ENCODE measurements at regions not wholly inside any gene's neighbourhood (a gene's known extent, or its start where the extent isn't known, plus 50 kb on each side); places are given as distances from the start of the nearest gene placed in this dataset.

- H3K4me3 ChIP-seq (ENCODE audit: low read depth in 1 of 5, low read length in 5 of 5), result no peak overlapping the region
Observed at GRCh38 chr22:47768027-47768426, 1005.6 kb downstream of the TBC1D22A start.

GRCh38 chr22:47767403-47767802 lies 1005.0 kb downstream of the TBC1D22A start:
- Histone ChIP-seq H3K4me3 (ENCODE audit: low read depth in 1 of 5, low read length in 5 of 5) (no peak overlapping the region), H3K9ac (ENCODE audit: low read length in 5 of 5) (no peak overlapping the region), H3K27me3 (ENCODE audit: control insufficient read depth in 5 of 5, insufficient read depth in 4 of 5, low read length in 5 of 5) (peaks cover 6 to 17% (median 12%) of the 10 kb centered on the region in 5 donors), H3K27ac (ENCODE audit: low read depth, low read length) (no peak overlapping the region), H3K4me1 (ENCODE audit: control insufficient read depth in 5 of 5, insufficient read depth in 5 of 5, low read length in 5 of 5) (no peaks in the 10 kb centered on the region), H3K9me3 (ENCODE audit: control insufficient read depth in 5 of 5, low read length in 5 of 5) (no peaks in the 10 kb centered on the region), H3K36me3 (ENCODE audit: control insufficient read depth in 5 of 5, insufficient read depth in 5 of 5, low read length in 5 of 5) (no peaks in the 10 kb centered on the region)

More at GRCh38 chr22:47768027-47768426, 1005.6 kb downstream of the TBC1D22A start:
- H3K27ac ChIP-seq (ENCODE audit: low read depth, low read length), result no peak overlapping the region
- H3K36me3 ChIP-seq (ENCODE audit: control insufficient read depth in 5 of 5, insufficient read depth in 5 of 5, low read length in 5 of 5), result no peaks in the 10 kb centered on the region
- H3K4me1 ChIP-seq (ENCODE audit: control insufficient read depth in 5 of 5, insufficient read depth in 5 of 5, low read length in 5 of 5), result no peaks in the 10 kb centered on the region
- H3K9me3 ChIP-seq (ENCODE audit: control insufficient read depth in 5 of 5, low read length in 5 of 5), result no peaks in the 10 kb centered on the region
- H3K9ac ChIP-seq (ENCODE audit: low read length in 5 of 5), result no peak overlapping the region
- peaks cover 6 to 17% (median 12%) of the 10 kb centered on the region in 5 donors for H3K27me3 ChIP-seq (ENCODE audit: control insufficient read depth in 5 of 5, insufficient read depth in 4 of 5, low read length in 5 of 5)

GRCh38 chr22:47765757-47766156 lies 1003.3 kb downstream of the TBC1D22A start:
- H3K4me1 ChIP-seq (ENCODE audit: control insufficient read depth in 5 of 5, insufficient read depth in 5 of 5, low read length in 5 of 5), result no peaks in the 10 kb centered on the region
- H3K27ac ChIP-seq (ENCODE audit: low read depth, low read length), result no peak overlapping the region
- peaks cover 6 to 29% (median 14%) of the 10 kb centered on the region in 5 donors for H3K27me3 ChIP-seq (ENCODE audit: control insufficient read depth in 5 of 5, insufficient read depth in 4 of 5, low read length in 5 of 5)
- H3K4me3 ChIP-seq (ENCODE audit: low read depth in 1 of 5, low read length in 5 of 5), result no peak overlapping the region
- no peaks in the 10 kb centered on the region for H3K9me3 ChIP-seq (ENCODE audit: control insufficient read depth in 5 of 5, low read length in 5 of 5)
- no peak overlapping the region for H3K9ac ChIP-seq (ENCODE audit: low read length in 5 of 5)
- H3K36me3 ChIP-seq (ENCODE audit: control insufficient read depth in 5 of 5, insufficient read depth in 5 of 5, low read length in 5 of 5), result no peaks in the 10 kb centered on the region

- Histone ChIP-seq H3K27me3 (ENCODE audit: control insufficient read depth in 5 of 5, insufficient read depth in 4 of 5, low read length in 5 of 5) (peaks cover 2 to 26% (median 16%) of the 10 kb centered on the region in 5 donors), H3K9me3 (ENCODE audit: control insufficient read depth in 5 of 5, low read length in 5 of 5) (no peaks in the 10 kb centered on the region), H3K27ac (ENCODE audit: low read depth, low read length) (no peak overlapping the region), H3K4me1 (ENCODE audit: control insufficient read depth in 5 of 5, insufficient read depth in 5 of 5, low read length in 5 of 5) (no peaks in the 10 kb centered on the region), H3K36me3 (ENCODE audit: control insufficient read depth in 5 of 5, insufficient read depth in 5 of 5, low read length in 5 of 5) (no peaks in the 10 kb centered on the region), H3K9ac (ENCODE audit: low read length in 5 of 5) (no peak overlapping the region), H3K4me3 (ENCODE audit: low read depth in 1 of 5, low read length in 5 of 5) (no peak overlapping the region)
Observed at GRCh38 chr22:47762141-47762540, 999.7 kb downstream of the TBC1D22A start.

- H3K27me3 ChIP-seq (ENCODE audit: control insufficient read depth in 5 of 5, insufficient read depth in 4 of 5, low read length in 5 of 5), result peaks cover 0 to 25% (median 9%) of the 10 kb centered on the region in 5 donors
- no peak overlapping the region for H3K9ac ChIP-seq (ENCODE audit: low read length in 5 of 5)
- no peak overlapping the region for H3K4me3 ChIP-seq (ENCODE audit: low read depth in 1 of 5, low read length in 5 of 5)
- H3K36me3 ChIP-seq (ENCODE audit: control insufficient read depth in 5 of 5, insufficient read depth in 5 of 5, low read length in 5 of 5), result no peaks in the 10 kb centered on the region
- no peak overlapping the region for H3K27ac ChIP-seq (ENCODE audit: low read depth, low read length)
- no peaks in the 10 kb centered on the region for H3K4me1 ChIP-seq (ENCODE audit: control insufficient read depth in 5 of 5, insufficient read depth in 5 of 5, low read length in 5 of 5)
- H3K9me3 ChIP-seq (ENCODE audit: control insufficient read depth in 5 of 5, low read length in 5 of 5), result no peaks in the 10 kb centered on the region
Observed at GRCh38 chr22:47759909-47760308, 997.5 kb downstream of the TBC1D22A start.

- Histone ChIP-seq H3K27ac (ENCODE audit: low read depth, low read length) (no peak overlapping the region), H3K4me3 (ENCODE audit: low read depth in 1 of 5, low read length in 5 of 5) (no peak overlapping the region), H3K4me1 (ENCODE audit: control insufficient read depth in 5 of 5, insufficient read depth in 5 of 5, low read length in 5 of 5) (no peaks in the 10 kb centered on the region), H3K9ac (ENCODE audit: low read length in 5 of 5) (no peak overlapping the region), H3K9me3 (ENCODE audit: control insufficient read depth in 5 of 5, low read length in 5 of 5) (no peaks in the 10 kb centered on the region), H3K36me3 (ENCODE audit: control insufficient read depth in 5 of 5, insufficient read depth in 5 of 5, low read length in 5 of 5) (no peaks in the 10 kb centered on the region), H3K27me3 (ENCODE audit: control insufficient read depth in 5 of 5, insufficient read depth in 4 of 5, low read length in 5 of 5) (peaks cover 0 to 15% (median 5%) of the 10 kb centered on the region in 5 donors)
Observed at GRCh38 chr22:47757741-47758140, 995.3 kb downstream of the TBC1D22A start.

- H3K36me3 ChIP-seq (ENCODE audit: control insufficient read depth in 5 of 5, insufficient read depth in 5 of 5, low read length in 5 of 5), result no peaks in the 10 kb centered on the region
- H3K9me3 ChIP-seq (ENCODE audit: control insufficient read depth in 5 of 5, low read length in 5 of 5), result no peaks in the 10 kb centered on the region
- H3K4me1 ChIP-seq (ENCODE audit: control insufficient read depth in 5 of 5, insufficient read depth in 5 of 5, low read length in 5 of 5), result no peaks in the 10 kb centered on the region
- no peak overlapping the region for H3K27ac ChIP-seq (ENCODE audit: low read depth, low read length)
- H3K4me3 ChIP-seq (ENCODE audit: low read depth in 1 of 5, low read length in 5 of 5), result no peak overlapping the region
- H3K9ac ChIP-seq (ENCODE audit: low read length in 5 of 5), result no peak overlapping the region
- peaks cover 4 to 14% (median 6%) of the 10 kb centered on the region in 5 donors for H3K27me3 ChIP-seq (ENCODE audit: control insufficient read depth in 5 of 5, insufficient read depth in 4 of 5, low read length in 5 of 5)
Observed at GRCh38 chr22:47750086-47750485, 987.6 kb downstream of the TBC1D22A start.

GRCh38 chr22:47748957-47749356 lies 986.5 kb downstream of the TBC1D22A start:
- Histone ChIP-seq H3K27me3 (ENCODE audit: control insufficient read depth in 5 of 5, insufficient read depth in 4 of 5, low read length in 5 of 5) (peaks cover 4 to 14% (median 6%) of the 10 kb centered on the region in 5 donors), H3K36me3 (ENCODE audit: control insufficient read depth in 5 of 5, insufficient read depth in 5 of 5, low read length in 5 of 5) (no peaks in the 10 kb centered on the region), H3K4me1 (ENCODE audit: control insufficient read depth in 5 of 5, insufficient read depth in 5 of 5, low read length in 5 of 5) (no peaks in the 10 kb centered on the region), H3K27ac (ENCODE audit: low read depth, low read length) (no peak overlapping the region), H3K4me3 (ENCODE audit: low read depth in 1 of 5, low read length in 5 of 5) (no peak overlapping the region), H3K9ac (ENCODE audit: low read length in 5 of 5) (no peak overlapping the region), H3K9me3 (ENCODE audit: control insufficient read depth in 5 of 5, low read length in 5 of 5) (no peaks in the 10 kb centered on the region)

- no peak overlapping the region for H3K4me3 ChIP-seq (ENCODE audit: low read depth in 1 of 5, low read length in 5 of 5)
- H3K9ac ChIP-seq (ENCODE audit: low read length in 5 of 5), result no peak overlapping the region
- H3K27me3 ChIP-seq (ENCODE audit: control insufficient read depth in 5 of 5, insufficient read depth in 4 of 5, low read length in 5 of 5), result peaks cover 4 to 14% (median 6%) of the 10 kb centered on the region in 5 donors
- H3K36me3 ChIP-seq (ENCODE audit: control insufficient read depth in 5 of 5, insufficient read depth in 5 of 5, low read length in 5 of 5), result no peaks in the 10 kb centered on the region
- no peaks in the 10 kb centered on the region for H3K4me1 ChIP-seq (ENCODE audit: control insufficient read depth in 5 of 5, insufficient read depth in 5 of 5, low read length in 5 of 5)
- H3K9me3 ChIP-seq (ENCODE audit: control insufficient read depth in 5 of 5, low read length in 5 of 5), result no peaks in the 10 kb centered on the region
- H3K27ac ChIP-seq (ENCODE audit: low read depth, low read length), result no peak overlapping the region
Observed at GRCh38 chr22:47748271-47748670, 985.8 kb downstream of the TBC1D22A start.

- Histone ChIP-seq H3K9ac (ENCODE audit: low read length in 5 of 5) (no peak overlapping the region), H3K36me3 (ENCODE audit: control insufficient read depth in 5 of 5, insufficient read depth in 5 of 5, low read length in 5 of 5) (no peaks in the 10 kb centered on the region), H3K4me3 (ENCODE audit: low read depth in 1 of 5, low read length in 5 of 5) (no peak overlapping the region), H3K9me3 (ENCODE audit: control insufficient read depth in 5 of 5, low read length in 5 of 5) (no peaks in the 10 kb centered on the region), H3K27ac (ENCODE audit: low read depth, low read length) (no peak overlapping the region), H3K27me3 (ENCODE audit: control insufficient read depth in 5 of 5, insufficient read depth in 4 of 5, low read length in 5 of 5) (peaks cover 0 to 16% (median 9%) of the 10 kb centered on the region in 5 donors), H3K4me1 (ENCODE audit: control insufficient read depth in 5 of 5, insufficient read depth in 5 of 5, low read length in 5 of 5) (no peaks in the 10 kb centered on the region)
Observed at GRCh38 chr22:47740109-47740805, 977.8 kb downstream of the TBC1D22A start.
